NCI-H1417 treated with DMSO at 0.1 percent for 48 hours (cell line): ENCODE measurements at regions not wholly inside any gene's neighbourhood (a gene's known extent, or its start where the extent isn't known, plus 50 kb on each side); places are given as distances from the start of the nearest gene placed in this dataset.

Source experiments
- DNase-seq: peaks from one replicate; lab custom pipeline; 2025; lab: John Stamatoyannopoulos, UW

- no peak for DNase-seq
Measured at GRCh38 chr18:25646971-25647370, 295.0 kb upstream of the ZNF521 start.

DNA sequence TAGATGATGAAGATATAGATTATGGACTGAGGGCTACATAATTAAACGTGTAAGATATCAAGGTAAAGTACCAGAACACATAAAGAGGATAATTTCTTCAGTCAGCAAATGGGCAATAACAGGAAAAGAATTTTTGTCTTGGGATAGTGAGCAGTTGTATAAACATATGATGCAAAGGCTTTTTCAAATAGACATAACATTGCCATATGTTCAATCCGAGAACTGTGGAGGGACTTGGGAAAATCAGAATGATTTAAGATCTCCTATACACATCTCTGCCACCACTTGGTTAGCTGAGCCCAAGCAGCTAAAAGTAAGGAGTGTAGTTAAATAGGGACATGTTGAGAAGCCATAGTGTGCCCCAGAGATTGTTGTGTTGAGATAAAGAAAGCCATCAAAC lies 287.6 kb upstream of the ZNF521 start:
- no peak for DNase-seq

GRCh38 chr18:25633563-25633962 lies 281.6 kb upstream of the ZNF521 start:
- DNase-seq = no peak

DNA sequence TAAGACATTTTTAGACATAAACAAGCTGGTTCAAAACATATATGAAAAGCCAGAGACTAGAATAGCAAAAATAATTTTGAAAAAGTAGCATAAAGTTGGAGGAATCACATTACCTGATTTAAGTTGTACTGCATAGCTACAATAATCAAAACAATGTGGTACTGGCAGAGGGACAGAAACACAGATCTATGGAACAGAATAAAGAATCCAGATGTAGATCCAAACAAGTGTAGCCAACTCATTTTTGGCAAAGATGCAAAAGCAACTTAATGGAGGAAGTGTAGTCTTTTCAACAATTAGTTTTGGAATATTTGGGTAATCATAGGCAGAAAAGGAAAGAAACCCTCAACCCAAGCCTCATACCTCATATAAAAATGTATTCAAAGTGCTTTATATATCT lies 278.7 kb upstream of the ZNF521 start:
- DNase-seq = no peak

DNA sequence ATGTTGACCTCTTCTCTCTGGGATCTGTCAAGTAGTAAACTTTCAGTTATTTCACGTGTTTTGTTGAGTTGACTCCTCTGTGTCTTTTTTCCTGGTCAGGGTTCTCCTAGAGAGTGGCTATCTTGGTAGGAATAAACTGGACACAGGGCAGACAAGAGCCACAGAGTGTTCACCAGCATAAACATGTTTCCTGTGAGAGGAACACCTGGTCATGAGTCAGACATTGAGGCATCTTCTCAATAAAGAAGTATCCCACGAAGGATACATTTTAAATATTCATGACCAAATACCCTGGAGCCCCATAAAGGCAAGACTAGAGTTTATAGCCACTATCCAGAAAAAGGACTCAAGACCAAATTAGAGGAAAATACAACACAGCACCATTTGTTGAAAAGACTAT lies 269.7 kb upstream of the ZNF521 start:
- no peak for DNase-seq

GRCh38 chr18:25621144-25621543 lies 269.2 kb upstream of the ZNF521 start:
- no peak for DNase-seq

GRCh38 chr18:25614168-25614567 lies 262.2 kb upstream of the ZNF521 start:
- DNase-seq = no peak

GRCh38 chr18:25612466-25612865 lies 260.5 kb upstream of the ZNF521 start:
- DNase-seq = no peak

- DNase-seq = no peak
Measured at GRCh38 chr18:25608091-25608490, 256.1 kb upstream of the ZNF521 start.

- no peak for DNase-seq
Measured at GRCh38 chr18:25604894-25605597, 253.1 kb upstream of the ZNF521 start.

DNA sequence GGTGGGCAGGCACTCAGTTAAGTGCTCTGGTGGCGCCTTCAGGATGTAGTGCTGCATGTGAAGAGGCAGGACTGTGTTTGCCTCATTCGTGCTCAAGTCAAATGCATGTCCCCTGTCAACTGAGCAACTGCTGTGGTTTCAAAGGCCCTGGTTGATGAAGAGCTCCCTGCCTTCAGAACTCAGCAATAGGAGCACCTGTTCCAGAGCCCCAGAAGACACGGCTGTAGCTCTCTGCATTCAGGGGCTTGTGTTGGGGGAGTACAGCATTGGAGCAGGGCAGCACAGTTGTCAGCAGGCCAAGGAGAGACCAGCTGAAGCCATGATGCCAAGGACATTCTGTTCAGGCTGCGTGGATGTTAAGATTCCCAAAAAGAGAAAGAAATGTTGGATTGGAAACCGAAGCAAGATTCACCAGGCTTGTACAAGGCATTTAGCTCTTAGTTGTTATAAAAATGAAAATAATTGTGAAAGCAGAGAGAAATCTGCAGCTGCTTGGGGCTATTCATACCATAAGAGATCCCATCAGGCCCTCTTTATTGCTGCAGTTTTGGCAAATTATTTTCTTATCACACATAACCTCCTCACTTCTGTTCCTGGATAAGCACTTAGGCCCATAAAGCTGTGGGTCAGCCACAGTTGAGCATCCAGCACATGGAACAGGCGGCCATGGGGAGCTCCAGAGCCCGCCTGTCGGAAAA lies 252.4 kb upstream of the ZNF521 start:
- DNase-seq = no peak

- no peak for DNase-seq
Measured at GRCh38 chr18:25599443-25599842, 247.5 kb upstream of the ZNF521 start.

- DNase-seq = no peak
Measured at GRCh38 chr18:25597476-25597875, 245.5 kb upstream of the ZNF521 start.

GRCh38 chr18:25595274-25596060 lies 243.5 kb upstream of the ZNF521 start:
- no peak for DNase-seq

GRCh38 chr18:25594351-25594750 lies 242.4 kb upstream of the ZNF521 start:
- DNase-seq = no peak

- no peak for DNase-seq
Measured at GRCh38 chr18:25592804-25593360, 240.9 kb upstream of the ZNF521 start.

GRCh38 chr18:25590456-25590855 lies 238.5 kb upstream of the ZNF521 start:
- DNase-seq = no peak

DNA sequence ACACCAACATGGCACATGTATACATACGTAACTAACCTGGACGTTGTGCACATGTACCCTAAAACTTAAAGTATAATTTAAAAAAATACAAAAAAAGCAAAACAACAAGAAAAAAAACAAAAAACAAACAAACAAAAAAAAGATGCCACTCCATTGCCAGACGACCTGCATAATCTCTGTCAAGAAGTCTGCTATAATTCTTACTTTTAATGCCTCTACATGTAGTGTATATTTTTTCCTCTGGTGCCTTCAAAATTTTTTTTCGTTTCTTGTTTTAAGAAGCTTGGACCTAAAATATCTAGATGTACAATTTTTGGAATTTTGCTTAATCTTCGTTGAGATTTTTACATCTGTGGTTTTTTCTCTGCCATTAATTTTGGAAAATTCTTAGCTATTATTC lies 235.6 kb upstream of the ZNF521 start:
- DNase-seq = no peak

DNA sequence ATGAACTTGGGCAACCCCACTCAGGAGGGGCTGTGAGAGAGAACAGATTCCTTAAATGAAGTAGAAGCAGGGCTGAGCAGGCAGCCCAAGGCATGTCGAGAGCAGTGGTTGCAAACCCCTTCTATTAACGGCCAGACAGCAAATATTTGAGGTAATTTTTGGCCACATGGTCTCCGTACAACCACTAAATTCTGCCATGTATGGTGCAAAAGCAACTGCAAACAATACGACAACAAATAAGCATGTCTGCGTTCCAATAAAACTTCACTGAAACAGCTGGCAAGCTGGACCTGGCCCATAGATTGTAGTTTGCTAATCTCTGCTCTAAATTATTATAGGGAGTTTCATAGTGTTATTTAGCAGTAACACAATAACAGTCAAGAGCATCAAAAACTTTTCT lies 217.0 kb upstream of the ZNF521 start:
- no peak for DNase-seq

GRCh38 chr18:25563816-25564683 lies 212.1 kb upstream of the ZNF521 start:
- DNase-seq = no peak

- DNase-seq = no peak
Measured at GRCh38 chr18:25563346-25563745, 211.4 kb upstream of the ZNF521 start.

DNA sequence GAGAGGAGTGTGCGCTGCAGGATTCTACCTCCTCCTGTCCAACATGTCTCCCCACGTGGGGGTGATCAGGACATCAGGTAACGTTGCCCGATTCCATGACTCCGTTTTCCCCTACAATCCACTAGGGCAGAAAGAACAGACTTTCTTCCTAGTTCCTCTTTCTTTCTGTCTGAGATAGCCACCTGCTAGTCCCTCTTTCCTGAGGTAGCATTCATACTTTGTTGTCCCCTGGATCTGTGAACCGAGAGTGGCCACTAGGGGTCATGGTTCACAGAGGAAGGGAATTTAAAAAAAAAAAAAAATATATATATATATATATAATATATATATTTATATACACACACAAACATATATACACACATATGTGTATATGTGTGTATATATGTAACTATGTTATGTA lies 210.0 kb upstream of the ZNF521 start:
- peak; percentile 3 for DNase-seq
